A673 (cell line): ENCODE measurements at regions not wholly inside any gene's neighbourhood (a gene's known extent, or its start where the extent isn't known, plus 50 kb on each side); places are given as distances from the start of the nearest gene placed in this dataset.

Source experiments
- EZH2 ChIP-seq: fragments of 200-600 bp; sonication (generic); IDR thresholded peaks from 2 replicates; pipeline ENCODE4 v1.6.1; 2017; ENCODE audit warnings: borderline replicate concordance, low read depth, mild to moderate bottlenecking, mixed read lengths, antibody characterized with exemption, low read length; ENCODE audit not compliant: poor library complexity, severe bottlenecking
- TF ChIP-seq, protein P1 (sequence below): fragments of 300-800, 200-600 bp; sonication (generic); conservative IDR thresholded peaks from 2 replicates; pipeline ENCODE4 v1.5.1; 2017; ENCODE audit warnings: low read depth, mild to moderate bottlenecking, antibody characterized with exemption, low read length, moderate library complexity, mixed read lengths

DNA sequence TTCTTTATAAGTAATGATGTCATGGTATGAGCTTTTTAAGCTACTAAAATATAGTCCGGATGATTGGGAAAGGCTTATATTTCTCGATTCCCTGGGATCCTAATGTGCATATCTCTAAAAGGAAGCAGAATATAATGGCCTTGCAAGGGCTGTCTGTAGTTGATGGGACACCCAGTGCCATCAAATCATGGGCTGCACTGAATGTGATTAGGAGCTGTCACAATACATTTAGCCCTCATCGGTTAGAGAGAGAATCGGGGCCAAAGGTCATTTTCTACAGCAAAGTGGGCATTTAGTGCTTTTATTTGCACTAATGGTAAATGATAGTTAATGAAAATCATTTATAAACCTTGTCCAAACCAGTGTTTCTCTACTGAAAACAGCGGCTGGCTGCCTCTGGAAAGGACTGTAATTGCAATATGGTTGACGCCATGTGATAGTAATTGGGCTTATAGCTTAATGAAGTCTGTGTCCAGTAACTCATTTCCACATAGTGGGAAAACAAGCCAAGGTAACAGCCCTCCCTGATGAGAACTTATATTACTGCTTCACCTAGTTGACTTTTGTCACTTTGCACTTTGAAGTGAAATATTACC is 265.0 kb upstream of the AZI2 start:
- TF ChIP-seq, protein P1, sequence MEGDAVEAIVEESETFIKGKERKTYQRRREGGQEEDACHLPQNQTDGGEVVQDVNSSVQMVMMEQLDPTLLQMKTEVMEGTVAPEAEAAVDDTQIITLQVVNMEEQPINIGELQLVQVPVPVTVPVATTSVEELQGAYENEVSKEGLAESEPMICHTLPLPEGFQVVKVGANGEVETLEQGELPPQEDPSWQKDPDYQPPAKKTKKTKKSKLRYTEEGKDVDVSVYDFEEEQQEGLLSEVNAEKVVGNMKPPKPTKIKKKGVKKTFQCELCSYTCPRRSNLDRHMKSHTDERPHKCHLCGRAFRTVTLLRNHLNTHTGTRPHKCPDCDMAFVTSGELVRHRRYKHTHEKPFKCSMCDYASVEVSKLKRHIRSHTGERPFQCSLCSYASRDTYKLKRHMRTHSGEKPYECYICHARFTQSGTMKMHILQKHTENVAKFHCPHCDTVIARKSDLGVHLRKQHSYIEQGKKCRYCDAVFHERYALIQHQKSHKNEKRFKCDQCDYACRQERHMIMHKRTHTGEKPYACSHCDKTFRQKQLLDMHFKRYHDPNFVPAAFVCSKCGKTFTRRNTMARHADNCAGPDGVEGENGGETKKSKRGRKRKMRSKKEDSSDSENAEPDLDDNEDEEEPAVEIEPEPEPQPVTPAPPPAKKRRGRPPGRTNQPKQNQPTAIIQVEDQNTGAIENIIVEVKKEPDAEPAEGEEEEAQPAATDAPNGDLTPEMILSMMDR = no peak
- no peak for TF ChIP-seq EZH2
